NCI-H82 (cell line): ENCODE measurements at regions not wholly inside any gene's neighbourhood (a gene's known extent, or its start where the extent isn't known, plus 50 kb on each side); places are given as distances from the start of the nearest gene placed in this dataset.

Source experiments
- DNase-seq: peaks from one replicate; lab custom pipeline; 2025; lab: John Stamatoyannopoulos, UW

GRCh38 chr7:25859412-25860274, 292.4 kb upstream of the NFE2L3 start:
- DNase-seq, result no peak

- no peak for DNase-seq
Observed at GRCh38 chr7:25860275-25861163, 291.5 kb upstream of the NFE2L3 start.

DNA sequence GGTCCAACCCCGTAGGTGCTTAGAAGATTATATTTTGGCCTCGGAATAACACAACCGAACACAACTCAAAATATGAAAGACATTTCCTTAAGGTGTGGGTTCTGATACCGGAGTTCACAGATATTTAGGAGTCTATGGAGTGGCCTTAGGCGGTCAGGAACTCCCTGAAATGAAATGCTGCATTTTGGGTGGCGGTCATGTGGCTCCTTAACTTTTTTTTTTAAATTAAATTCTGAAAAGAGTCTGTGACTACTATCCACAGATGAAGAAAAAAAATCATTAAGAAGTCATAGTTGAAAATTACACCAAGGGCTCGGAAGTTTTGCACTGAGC, 290.9 kb upstream of the NFE2L3 start:
- no peak for DNase-seq

- DNase-seq, result peak; percentile 67
Observed at GRCh38 chr7:25861601-25862260, 290.3 kb upstream of the NFE2L3 start.

DNA sequence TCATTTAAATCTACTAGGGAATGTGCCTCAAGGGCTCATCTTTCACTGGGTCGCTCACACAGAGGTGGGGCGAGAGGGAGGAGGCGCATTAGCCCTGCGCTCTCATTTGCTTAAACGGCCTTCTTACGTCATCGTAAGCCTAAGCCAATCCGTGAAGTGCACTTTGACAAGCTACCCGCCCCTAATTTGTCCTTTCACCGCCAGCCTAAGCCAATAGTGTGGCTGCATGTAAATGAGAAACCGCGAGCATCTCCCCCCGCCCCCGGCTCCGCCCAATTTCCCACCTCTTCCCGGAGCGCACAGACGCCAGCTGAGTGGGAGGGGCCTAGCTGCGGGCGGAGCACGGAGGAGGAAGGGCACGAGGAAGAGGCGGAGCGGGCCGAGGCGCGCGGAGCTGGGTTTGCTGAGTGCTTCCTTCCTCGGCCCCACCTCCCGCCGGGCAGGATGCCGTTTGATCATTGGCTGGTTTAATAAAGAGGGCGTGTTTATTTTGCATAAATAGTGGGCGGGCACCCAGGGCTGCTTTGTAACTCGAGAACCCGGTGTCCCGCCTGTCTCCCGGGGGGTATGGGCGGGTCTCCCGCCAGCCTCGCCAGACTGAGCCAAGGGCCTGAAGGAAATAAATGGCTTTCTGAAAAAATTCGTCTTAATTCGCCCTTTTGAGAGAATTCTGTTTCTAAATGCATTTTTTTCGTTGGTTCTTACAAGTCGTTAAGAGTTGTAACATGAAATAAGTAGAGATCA, 289.6 kb upstream of the NFE2L3 start:
- peak; percentile 100 for DNase-seq

DNA sequence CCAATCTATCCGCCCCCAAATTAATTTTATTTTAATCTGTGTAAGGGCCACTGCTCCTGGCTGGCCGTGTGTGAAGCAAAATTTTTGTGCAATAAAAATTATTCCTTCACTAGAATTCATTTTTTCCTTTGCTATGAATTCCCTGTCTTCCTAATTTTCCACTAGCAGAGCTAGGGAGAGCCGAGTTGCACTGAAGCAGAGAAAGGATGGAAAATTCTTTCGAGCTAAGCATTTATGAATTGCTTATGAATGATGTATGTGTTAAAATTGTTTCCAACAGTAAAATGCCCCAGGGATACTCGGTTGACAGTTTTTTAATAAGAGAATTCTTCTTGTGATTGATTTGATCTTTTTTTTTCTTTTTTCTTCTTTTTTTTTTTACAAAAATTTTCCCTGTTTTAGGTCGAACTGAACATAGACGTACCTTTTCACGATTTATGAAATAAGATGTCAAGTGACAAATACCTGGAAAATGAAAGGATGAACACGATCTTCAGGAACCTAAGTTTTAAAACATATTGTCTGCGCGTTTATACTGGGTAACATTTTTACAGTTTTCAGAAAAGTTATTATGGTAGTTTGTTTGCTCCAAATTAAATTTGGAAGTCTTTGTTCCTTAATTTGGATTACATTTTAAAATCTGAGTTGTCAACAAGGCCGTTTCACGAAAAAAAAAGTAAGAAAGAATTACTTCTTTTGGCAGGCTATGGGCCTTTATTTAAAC, 288.8 kb upstream of the NFE2L3 start:
- DNase-seq, result no peak

DNA sequence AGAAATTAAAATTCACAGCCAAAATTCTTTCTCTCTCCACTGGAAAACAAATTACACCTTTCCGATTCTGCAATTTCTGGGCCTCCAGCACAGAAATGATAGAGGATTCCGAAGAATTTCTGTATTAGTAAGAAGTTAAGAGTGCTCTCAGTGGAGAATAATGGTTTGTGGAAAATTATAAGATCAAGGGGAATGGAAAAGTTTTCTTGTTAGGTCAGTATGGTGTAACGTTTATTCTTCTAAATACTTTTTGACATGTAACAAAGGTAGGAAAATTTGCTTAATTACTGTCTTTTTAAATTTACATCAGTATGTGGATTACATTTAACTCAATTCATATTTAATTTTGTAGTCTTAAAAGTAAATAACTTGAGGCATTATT, 288.3 kb upstream of the NFE2L3 start:
- no peak for DNase-seq

GRCh38 chr7:25864511-25864910, 287.5 kb upstream of the NFE2L3 start:
- no peak for DNase-seq

- DNase-seq, result no peak
Observed at GRCh38 chr7:25864943-25865751, 286.9 kb upstream of the NFE2L3 start.

DNA sequence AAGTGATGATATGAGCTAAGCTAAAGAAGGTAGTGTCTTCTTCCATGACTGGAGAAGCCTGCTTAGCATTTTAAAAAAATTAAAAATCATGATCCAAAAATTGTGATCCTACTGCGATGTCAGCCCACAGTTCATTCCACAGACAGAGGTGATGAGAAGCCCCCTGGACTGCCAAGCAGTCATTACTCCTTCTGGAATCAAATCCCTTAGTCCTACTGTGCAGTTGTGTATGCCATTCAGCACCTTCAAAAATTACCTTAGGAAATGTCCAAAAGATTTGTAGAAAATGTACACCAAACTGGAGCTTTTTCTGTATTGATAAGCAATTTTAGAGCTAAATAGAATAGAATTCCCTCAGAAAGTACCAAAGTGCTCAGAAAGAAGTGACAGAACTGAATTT, 283.5 kb upstream of the NFE2L3 start:
- DNase-seq, result no peak

- DNase-seq, result no peak
Observed at GRCh38 chr7:25870574-25870973, 281.4 kb upstream of the NFE2L3 start.

- DNase-seq, result no peak
Observed at GRCh38 chr7:25876092-25876491, 275.9 kb upstream of the NFE2L3 start.

DNA sequence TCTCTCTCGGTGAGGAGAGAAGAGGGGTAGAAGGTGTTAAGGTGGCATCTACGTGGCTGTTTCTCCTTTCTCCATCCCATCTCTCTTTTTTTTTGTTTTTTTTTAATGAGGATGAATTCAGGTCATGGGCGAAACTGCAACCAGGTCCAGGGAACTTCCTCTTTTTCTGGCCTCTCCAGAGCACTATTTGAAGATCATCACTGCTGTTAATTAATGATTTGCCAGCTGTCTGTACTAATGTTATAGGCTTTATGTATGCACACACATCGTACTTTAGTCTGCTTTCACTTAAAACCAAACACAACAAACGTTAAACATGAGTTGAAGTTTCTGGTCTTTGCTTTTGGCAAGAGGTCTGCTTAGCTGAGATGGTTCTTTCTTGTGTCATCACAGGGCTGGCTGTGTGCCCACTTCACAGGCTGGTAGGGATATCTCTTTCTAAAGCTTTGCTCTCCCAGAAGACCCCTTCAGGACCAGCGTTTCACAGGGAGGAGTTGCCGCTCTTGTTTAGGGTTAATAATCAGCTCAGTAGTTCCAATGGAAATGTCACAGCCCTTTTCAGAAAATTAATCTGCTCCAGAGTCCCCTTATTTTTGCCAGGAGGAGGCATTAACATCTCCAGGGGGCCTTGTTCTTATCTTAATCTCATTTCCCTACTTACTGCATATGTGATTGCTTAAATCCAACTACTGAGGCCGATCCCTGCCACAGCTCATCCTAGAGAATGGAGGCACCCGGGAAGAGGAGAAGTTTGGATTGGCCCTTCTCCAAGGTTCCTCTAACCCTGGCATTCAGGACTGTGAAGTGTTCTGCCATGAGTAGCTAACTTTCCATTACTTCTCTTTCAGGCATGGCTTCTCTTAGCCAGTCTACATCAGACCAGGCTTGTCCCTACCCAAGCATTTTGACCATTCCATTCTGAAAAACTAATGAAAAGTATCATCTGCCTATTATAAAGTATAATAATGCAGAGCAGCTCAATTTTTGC, 273.9 kb upstream of the NFE2L3 start:
- DNase-seq, result peak; percentile 95

- no peak for DNase-seq
Observed at GRCh38 chr7:25879799-25880198, 272.2 kb upstream of the NFE2L3 start.

GRCh38 chr7:25881317-25882037, 270.5 kb upstream of the NFE2L3 start:
- DNase-seq, result no peak

DNA sequence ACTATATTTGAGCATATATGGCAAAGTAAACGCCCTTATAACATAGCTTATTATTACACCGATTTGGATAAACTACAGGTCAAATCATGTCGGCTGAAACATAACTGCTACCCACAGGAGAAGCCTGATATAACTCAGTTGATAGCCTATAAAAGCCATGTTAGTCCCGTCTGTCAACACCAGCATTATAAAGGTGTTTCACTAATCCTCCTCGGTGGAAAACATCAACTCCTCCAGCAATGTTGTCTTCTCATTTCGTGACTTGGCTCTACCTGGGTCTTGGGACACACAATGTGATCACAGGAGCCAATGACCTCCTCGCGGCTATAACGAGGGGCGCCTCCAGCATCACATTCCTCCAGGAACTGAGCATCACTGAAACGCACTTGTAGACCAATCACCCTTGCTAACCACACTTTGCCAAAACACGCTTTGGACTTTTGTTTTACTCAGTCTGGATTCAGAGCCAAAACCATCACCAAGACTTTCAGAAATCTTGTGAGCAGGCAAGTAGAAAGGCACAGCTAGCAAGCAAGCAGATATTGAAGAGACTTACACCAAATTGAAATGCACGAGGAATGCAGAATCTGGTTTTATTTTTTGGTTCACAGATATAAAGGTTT, 269.7 kb upstream of the NFE2L3 start:
- peak; percentile 42 for DNase-seq

DNA sequence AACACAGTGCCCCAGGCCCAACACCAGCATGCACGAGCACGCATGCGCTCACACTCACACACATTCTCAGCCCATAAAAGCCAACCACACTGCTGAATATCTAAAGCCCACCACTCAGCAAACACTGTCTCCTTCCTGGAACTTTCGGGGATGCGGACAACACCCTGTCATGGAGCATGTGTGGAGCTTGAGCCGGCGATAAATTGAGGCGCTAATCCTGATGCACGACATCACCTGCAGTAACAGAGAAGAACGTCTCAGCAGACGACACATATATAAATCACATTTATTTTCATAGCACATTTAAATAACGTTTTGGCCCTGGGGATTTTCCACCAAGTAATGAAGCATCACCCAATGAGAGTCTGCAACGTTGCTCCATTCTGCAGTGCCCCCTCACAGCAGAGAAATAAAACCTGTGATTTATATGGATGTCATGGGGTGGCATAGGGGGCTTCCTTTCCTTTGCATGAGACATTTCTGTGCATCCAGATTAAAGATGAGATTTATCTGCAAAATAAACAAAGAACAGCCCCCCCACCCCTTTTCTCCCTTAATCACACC, 267.7 kb upstream of the NFE2L3 start:
- no peak for DNase-seq
